Hematopoietic multipotent progenitor cell (in vitro differentiated cells): ENCODE measurements at regions not wholly inside any gene's neighbourhood (a gene's known extent, or its start where the extent isn't known, plus 50 kb on each side); places are given as distances from the start of the nearest gene placed in this dataset. TPM values are rescaled to one million over a fixed set of nuclear protein-coding genes. Genes with fewer than 3 reads are reported as not detected.

ENCODE experiments used
- small RNA-seq: library from RNA; depleted of rRNA; stranded (forward); fragments of <200 nt; gene quantifications from one replicate; pipeline ENCODE3, GENCODE V24; 2012

Small RNAs in the stretch of these regions (small RNA-seq; reads per million reads assigned to genes)
- gene AC011456.1 (not detected), gene RNA5SP471 (not detected), gene RNA5SP472 (not detected), gene RNU6-967P (not detected)
